Heart right ventricle (tissue), 16 donors: ENCODE measurements at regions not wholly inside any gene's neighbourhood (a gene's known extent, or its start where the extent isn't known, plus 50 kb on each side); places are given as distances from the start of the nearest gene placed in this dataset.

ENCODE experiments used
- ATAC-seq, 8 donors: fragments of 200-7000 bp; cut with Tn5 transposase; one replicate each; pipeline ENCODE4 v1.9.1; 2020; ENCODE audit warnings: mild to moderate bottlenecking in 8 of 8, moderate library complexity in 8 of 8, moderate number of reproducible peaks in 1 of 8
- DNase-seq, 2 donors: peaks; one replicate each; pipeline ENCODE4 v3.0.0-alpha.2; 2020
- H3K27ac ChIP-seq, 10 donors: fragments of 200-600 bp; sonication (generic) in 2 of 10; one replicate each; pipeline versions ENCODE4 v1.5.0 to v1.8.0; 2020 to 2022; ENCODE audit warnings: mild to moderate bottlenecking in 3 of 10
- H3K27me3 ChIP-seq, 7 donors: fragments of 200-600 bp; one replicate each; pipeline ENCODE4 v1.8.0; 2021 to 2022; ENCODE audit warnings: mild to moderate bottlenecking in 2 of 7
- H3K36me3 ChIP-seq, 9 donors: fragments of 200-600 bp; sonication (generic) in 1 of 9; one replicate each; pipeline versions ENCODE4 v1.5.0 to v1.8.0; 2020 to 2022; ENCODE audit warnings: mild to moderate bottlenecking in 2 of 9
- H3K4me1 ChIP-seq, 9 donors: fragments of 200-600 bp; sonication (generic) in 1 of 9; one replicate each; pipeline versions ENCODE4 v1.5.0 to v1.8.0; 2020 to 2022; ENCODE audit warnings: mild to moderate bottlenecking in 4 of 9
- H3K4me3 ChIP-seq, 10 donors: fragments of 200-600 bp; sonication (generic) in 2 of 10; one replicate each; pipeline versions ENCODE4 v1.5.0 to v1.8.0; 2020 to 2022; ENCODE audit warnings: mild to moderate bottlenecking in 7 of 10, moderate library complexity in 2 of 10
- H3K9me3 ChIP-seq, 11 donors: fragments of 200-600 bp in 10 of 11; sonication (generic) in 2 of 11; one replicate each; pipeline versions ENCODE4 v1.5.0 to v1.8.0; 2013 to 2022; ENCODE audit warnings: mild to moderate bottlenecking in 2 of 11, control low read depth in 1 of 11, moderate library complexity in 1 of 11
- WGBS, 2 donors: extraction: QIAGEN DNeasy Blood & Tissue Kit; methylation state at CpG; one replicate each; pipeline ENCODE4 v1.1.7; 2013; ENCODE audit warnings: inconsistent platforms in 1 of 2; 5-methylcytosine and 5-hydroxymethylcytosine counted together
- intact Hi-C, 10 donors: fragments of 100-400 bp; cut with DNase I; formaldehyde crosslinking; loops; one replicate each; pipeline versions ENCODE4 v1.11.1 to v1.14.2; 2022
- TF ChIP-seq, protein P1 (sequence below), 9 donors: fragments of 200-600 bp; sonication (generic) in 2 of 9; IDR thresholded peaks; one replicate each; pipeline versions ENCODE4 v1.5.0 to v1.8.0; 2021 to 2022; ENCODE audit warnings: antibody characterized with exemption in 9 of 9, mild to moderate bottlenecking in 5 of 9, moderate library complexity in 1 of 9
- donor health status: Arrhythmogenic right ventricular cardiomyopathy.
- donor health status: ischemic (EF 13 %, LVEDD 7.1; RV severe dilation, severe dysfunction).
- donor health status: healthy with polysubstance abuse.
- donor health status: DM: no; HTN: yes; CAD: no.
- donor health status: DM: no; HTN: no; CAD: no.
- donor health status: ischemic (EF 25% LVEDD 6.9; RV normal size, moderate dysfunction).
- donor health status: ischemic (EF 25% LVEDD 5.7; RV mildly dilated, moderate dysfunction).
- donor health status: healthy.
- donor health status: DM: yes; HTN: yes; CAD: no.
- donor health status: Ischemic cardiomyopathy.
- donor health status: ischemic (EF 35%, LVEDD 5.7; RV mildly dilated, moderate dysfunction).
- donor health status: nonischemic (EF 11% LVEDD 7.7; RV severe dilation, severe dysfunction).
- donor health status: DM: yes; HTN: yes; CAD: no.
- donor health status: PGD.
- donor health status: ischemic (EF 29% LVEDD 5.4; RV normal size, mild dysfunction).
- donor health status: nonischemic (EF 23%, LVEDD 6.1; RV moderate dilation, normal function).

DNA sequence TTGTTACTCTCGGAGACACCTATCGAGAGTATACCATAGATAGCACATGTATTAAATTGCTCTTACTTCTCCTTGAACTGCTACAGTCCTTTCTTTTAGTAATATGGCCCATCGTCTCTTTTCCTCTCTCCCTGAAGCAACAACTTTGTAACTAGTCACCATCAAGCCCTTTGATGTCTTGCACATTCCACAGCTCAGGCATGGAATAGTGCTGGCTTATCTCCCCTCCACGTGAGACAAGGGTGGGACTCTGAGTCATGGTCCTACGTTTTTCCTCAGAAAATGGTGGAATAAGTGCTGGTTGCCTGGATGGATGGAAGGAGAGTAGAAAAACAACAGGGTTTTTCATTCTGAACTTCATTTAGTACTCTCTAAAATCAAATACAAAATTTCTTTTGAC lies 163.3 kb upstream of the MBNL1 start:
- WGBS, 2 donors, result 64 to 69% methylated on average over 5 of the region's 5 CpGs
- no peak overlapping the region for H3K27ac ChIP-seq
- DNase-seq (no peak), ATAC-seq (no peak)
- H3K4me3 ChIP-seq, result no peak overlapping the region
- intact Hi-C loops, result no loop called here
- no peaks in the 10 kb centered on the region for H3K9me3 ChIP-seq
- no peaks in the 10 kb centered on the region for H3K27me3 ChIP-seq
- TF ChIP-seq, protein P1, sequence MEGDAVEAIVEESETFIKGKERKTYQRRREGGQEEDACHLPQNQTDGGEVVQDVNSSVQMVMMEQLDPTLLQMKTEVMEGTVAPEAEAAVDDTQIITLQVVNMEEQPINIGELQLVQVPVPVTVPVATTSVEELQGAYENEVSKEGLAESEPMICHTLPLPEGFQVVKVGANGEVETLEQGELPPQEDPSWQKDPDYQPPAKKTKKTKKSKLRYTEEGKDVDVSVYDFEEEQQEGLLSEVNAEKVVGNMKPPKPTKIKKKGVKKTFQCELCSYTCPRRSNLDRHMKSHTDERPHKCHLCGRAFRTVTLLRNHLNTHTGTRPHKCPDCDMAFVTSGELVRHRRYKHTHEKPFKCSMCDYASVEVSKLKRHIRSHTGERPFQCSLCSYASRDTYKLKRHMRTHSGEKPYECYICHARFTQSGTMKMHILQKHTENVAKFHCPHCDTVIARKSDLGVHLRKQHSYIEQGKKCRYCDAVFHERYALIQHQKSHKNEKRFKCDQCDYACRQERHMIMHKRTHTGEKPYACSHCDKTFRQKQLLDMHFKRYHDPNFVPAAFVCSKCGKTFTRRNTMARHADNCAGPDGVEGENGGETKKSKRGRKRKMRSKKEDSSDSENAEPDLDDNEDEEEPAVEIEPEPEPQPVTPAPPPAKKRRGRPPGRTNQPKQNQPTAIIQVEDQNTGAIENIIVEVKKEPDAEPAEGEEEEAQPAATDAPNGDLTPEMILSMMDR (IDR thresholded peaks at IDR 0.05), result no peak
- H3K36me3 ChIP-seq, result no peaks in the 10 kb centered on the region
- H3K4me1 ChIP-seq, result peaks cover 0 to 10% (median 0%) of the 10 kb centered on the region in 9 donors

DNA sequence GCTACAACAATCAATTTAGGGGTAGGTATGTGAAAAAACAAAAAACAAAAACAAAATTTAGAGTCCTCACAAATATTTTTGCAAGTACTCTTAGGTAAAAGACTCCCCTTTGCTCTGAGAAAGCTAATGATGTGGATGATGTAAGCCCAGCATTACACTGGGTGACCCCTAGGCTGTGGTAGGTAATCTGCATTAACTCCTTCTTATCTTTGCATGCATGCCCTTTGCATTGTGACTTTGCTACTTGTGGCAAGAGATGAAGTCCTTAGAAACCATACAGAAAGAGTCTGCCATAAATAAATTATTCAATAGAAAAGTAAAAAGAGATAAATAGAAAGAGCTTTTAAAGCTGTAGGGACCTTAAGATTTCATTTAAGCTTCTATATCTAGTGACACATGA lies 159.7 kb upstream of the MBNL1 start:
- TF ChIP-seq, protein P1 (IDR thresholded peaks at IDR 0.05), result no peak
- intact Hi-C loops, result no loop called here
- peaks cover 0 to 3% (median 0%) of the 10 kb centered on the region in 9 donors for H3K4me1 ChIP-seq
- H3K4me3 ChIP-seq, result no peak overlapping the region
- DNase-seq, result no peak
- H3K27ac ChIP-seq, result no peak overlapping the region
- H3K36me3 ChIP-seq, result no peaks in the 10 kb centered on the region
- H3K27me3 ChIP-seq, result no peaks in the 10 kb centered on the region
- H3K9me3 ChIP-seq, result no peaks in the 10 kb centered on the region
- ATAC-seq, result no peak

DNA sequence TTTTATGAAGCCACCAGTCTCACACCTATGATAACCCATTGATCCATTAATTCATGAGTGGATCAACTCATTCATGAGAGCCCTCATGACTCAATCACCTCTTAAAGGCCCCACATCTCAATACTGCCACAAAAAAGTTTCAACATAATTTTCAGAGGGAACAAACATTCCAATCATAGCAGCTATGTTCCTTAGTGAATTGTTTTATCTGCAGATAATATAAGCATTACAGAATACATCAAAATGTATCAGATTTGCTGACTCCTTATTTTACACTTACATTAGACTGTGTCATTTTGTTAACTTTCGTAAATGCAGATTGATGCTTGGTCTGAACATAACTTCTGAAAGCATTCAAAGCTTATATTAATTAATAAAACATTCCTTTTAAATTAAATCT lies 155.3 kb upstream of the MBNL1 start:
- WGBS, 2 donors, result 95 to 100% methylated on average over 1 of the region's 1 CpG
- Histone ChIP-seq H3K27ac (no peak overlapping the region), H3K4me3 (no peak overlapping the region), H3K36me3 (no peaks in the 10 kb centered on the region), H3K4me1 (no peaks in the 10 kb centered on the region), H3K27me3 (no peaks in the 10 kb centered on the region), H3K9me3 (peaks cover 0 to 7% (median 0%) of the 10 kb centered on the region in 11 donors)
- DNase-seq (no peak), ATAC-seq (no peak)
- intact Hi-C loops, result no loop called here
- TF ChIP-seq, protein P1 (IDR thresholded peaks at IDR 0.05), result no peak

DNA sequence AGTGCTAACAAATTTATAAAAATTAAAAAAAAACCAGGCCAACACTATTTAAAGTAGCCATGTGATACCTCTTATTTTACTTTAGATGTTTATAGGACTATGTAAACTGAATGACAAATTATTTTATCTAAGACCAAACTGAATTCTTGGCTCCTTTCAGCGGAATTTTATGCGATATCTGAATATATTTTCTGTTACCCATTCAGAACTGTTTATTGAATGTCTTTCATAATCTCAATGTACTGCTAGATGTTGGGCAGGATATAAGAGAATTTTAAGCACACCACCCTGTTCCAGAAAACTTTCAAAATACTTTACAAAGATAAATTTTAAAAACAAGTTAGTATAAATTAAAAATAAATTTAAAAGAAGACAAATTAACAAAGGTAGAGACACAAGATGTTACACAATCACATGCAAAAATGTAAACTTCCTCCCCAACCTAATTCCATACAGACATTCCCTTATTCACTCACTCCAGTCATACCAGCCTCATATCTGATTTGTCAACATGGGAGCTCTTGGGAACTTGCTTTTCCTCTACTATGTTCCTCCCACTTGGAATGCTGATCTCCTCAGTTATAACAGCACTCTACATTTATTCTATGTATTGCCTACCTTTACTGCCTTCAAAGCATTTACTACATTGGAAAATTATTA lies 154.6 kb upstream of the MBNL1 start:
- TF ChIP-seq, protein P1 (IDR thresholded peaks at IDR 0.05), result no peak
- 84 to 85% methylated on average over 2 of the region's 2 CpGs for WGBS, 2 donors
- DNase-seq, result no peak
- intact Hi-C loops, result no loop called here
- Histone ChIP-seq H3K36me3 (no peaks in the 10 kb centered on the region), H3K4me3 (no peak overlapping the region), H3K9me3 (peaks cover 0 to 7% (median 0%) of the 10 kb centered on the region in 11 donors), H3K27me3 (no peaks in the 10 kb centered on the region), H3K27ac (no peak overlapping the region), H3K4me1 (no peaks in the 10 kb centered on the region)
- no peak for ATAC-seq
